CD1c-positive myeloid dendritic cell (primary cell): ENCODE measurements at regions not wholly inside any gene's neighbourhood (a gene's known extent, or its start where the extent isn't known, plus 50 kb on each side); places are given as distances from the start of the nearest gene placed in this dataset.
"Not testable (repeated sequence)": the region's sequence is repeated elsewhere in the genome, so short reads cannot be mapped to it uniquely, and the experiment has no call there.

Experiments
- DNase-seq: peaks from one replicate; pipeline ENCODE4 v3.0.0-alpha.2; 2016; ENCODE audit errors: extremely low spot score

DNA sequence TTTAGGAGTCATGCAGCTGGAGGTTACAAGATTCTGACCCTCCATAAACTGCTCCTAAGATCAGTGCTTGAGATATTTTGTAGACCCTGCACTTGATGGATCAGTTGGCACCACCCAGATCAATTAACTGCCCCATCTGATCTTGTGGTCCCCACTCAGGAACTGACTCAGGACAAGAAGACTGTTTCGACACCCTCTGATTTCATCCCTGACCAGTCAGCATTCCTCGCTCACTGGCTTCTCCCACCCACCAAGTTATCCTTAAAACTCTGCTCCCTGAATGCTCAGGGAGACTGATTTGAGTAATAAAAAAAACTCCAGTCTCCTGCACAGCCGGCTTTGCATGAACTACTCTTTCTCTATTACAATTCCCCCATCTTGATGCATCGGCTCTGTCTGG is 360.2 kb downstream of the GALC start:
- no peak for DNase-seq

- DNase-seq = no peak
These were observed 362.1 kb downstream of the GALC start for GRCh38 chr14:87630846-87631245.

DNA sequence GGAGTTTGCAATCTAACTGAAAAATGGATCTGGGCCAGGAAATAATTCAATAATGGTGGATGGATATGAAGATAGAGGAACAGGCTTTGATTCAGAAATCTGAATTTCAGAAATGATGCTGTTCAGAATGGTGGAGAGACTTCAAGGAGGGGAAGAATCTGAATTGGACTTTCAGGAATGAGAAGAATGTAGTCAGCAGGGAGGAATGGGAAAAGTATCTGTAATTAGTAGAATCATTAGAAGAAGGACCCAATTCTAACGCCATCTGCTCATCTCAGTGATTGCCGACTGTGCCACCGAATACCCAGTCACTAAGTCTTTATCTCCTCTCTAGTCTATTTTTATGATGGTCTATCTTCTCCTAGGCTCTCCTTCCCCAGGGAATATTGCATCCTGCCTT is 363.2 kb downstream of the GALC start:
- DNase-seq = no peak

DNA sequence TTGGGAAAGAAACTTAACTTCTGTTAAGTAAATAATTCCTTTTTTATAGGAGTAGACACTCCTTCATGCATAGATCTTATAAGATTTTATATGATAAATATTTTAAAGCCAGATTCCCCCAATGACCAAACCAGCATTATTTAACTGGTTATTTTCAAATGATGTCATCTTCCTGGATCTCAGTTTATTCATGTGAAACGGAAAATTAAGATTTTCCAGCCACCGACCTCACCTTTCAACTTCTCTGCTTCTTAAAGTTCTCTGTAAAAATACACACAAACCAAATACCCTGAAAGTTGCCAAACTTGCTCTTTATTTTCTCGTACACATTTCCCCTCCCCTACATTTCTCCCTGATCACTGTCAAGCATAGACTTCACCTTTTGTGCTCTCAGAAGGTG is 364.2 kb downstream of the GALC start:
- DNase-seq = no peak

DNA sequence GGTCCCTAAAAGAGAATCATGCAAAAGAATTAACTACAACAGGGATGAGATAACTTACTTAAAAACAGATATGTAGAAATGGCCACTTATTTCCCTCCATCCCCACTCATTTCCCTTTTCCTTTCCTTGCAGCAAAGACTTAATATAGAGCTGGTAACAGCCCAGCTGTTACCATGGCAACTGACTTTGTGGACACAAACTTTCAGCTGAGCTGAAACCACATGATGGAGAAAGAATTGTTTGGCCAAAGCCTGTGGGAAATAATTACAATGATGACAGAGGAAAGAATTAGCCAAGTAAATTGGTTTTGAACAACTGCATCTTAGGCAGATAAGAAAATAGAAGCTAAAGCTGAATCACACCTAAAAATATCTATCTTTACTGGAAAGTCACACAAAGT is 364.9 kb downstream of the GALC start:
- DNase-seq = no peak

GRCh38 chr14:87626266-87626665 is 366.7 kb downstream of the GALC start:
- no peak for DNase-seq

DNA sequence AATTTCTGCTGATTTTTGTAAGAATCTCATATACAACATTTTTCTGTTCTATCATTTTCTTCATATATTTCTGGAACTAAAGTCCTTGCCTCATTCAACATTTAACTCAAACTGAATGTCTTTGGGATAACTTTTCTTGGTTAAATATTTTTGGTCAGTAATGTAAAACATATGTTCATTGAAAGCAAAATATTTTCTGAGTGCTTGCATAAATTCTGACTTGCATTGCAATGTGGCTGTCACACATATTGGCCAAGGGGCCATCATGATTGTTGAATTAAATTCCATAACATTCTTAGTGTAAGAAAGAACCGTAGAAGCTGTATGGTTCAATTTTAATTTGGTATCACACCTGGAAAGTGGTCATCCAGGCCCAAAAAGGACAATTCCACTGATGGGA is 369.4 kb downstream of the GALC start:
- DNase-seq = no peak

DNA sequence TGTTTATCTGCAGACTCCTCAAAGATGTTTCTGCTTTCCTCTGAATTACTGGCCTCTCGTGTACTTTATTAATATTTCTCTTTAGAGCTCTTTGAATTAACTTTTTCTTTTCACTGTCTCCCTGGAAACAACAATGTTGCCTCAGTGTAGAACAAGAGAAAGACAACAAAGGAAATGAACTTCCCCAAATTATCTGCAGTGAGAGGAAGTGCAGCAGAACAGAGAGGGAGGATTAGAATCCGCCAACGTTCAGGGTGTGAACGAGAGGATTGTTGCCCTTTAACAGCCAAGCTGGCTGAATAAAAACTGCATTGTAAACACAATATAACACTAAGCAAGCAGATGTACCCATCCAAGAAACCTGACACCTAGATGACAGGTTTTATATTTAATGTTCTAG is 375.9 kb downstream of the GALC start:
- DNase-seq = no peak

GRCh38 chr14:87615822-87616679 is 376.9 kb downstream of the GALC start:
- peak; percentile 32 for DNase-seq

- DNase-seq = no peak
These were observed 377.9 kb downstream of the GALC start for GRCh38 chr14:87615047-87615446.

GRCh38 chr14:87613881-87614280 is 379.1 kb downstream of the GALC start:
- DNase-seq = no peak

DNA sequence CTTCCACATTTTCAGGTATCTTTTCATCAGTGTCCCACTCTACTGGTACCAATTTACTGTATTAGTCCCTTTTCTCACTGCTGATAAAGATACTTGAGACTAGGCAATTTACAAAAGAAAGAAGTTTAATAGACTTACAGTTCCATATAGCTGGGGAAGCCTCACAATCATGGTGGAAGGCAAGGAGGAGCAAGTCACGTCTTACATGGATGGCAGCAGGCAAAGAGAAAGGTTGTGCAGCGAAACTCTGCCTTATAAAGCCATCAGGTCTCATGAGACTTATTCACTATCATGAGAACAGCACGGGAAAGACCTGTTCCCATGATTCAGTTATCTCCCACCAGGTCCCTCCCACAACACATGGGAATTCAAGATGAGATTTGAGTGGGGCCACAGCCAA is 385.9 kb downstream of the GALC start:
- not testable (repeated sequence) for DNase-seq

DNA sequence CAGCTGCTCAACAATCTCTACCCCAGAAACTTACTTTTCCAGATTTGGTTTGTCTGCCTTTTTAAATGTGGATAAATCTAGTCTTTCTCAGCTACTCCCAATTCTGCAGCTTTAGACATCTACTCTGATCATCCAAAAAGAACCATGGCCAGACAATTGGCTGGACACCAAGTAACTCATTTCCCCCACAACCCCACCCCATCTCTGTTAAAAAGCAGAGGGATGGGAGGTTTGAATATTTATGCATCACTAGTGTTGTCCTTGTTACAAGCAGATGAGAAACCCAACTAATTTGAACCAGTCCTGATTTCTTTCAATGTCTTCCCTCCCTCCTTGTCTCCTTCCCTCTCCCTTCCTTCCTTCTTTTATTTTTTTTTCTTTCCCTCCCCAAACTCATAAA is 391.9 kb downstream of the GALC start:
- no peak for DNase-seq

- no peak for DNase-seq
These were observed 392.7 kb downstream of the GALC start for GRCh38 chr14:87600240-87600639.

DNA sequence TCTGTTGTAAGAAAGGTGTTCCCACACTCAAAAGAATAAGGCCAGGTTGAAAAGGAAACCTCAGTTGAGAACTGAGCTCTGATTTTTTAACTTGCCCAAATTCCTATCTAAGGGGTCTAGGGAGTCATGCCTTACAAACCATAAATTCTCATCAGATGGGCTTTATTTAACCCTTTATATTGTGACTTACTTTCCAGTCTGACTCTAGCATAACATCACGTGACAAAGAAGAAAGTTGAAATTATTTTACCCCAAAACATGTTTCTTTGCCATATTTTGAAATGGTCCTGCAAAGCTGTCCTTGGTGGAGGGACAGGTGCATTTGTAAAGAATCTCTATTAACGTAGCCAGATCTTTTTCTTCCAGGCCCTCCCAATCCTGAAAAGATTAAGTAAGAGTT is 411.7 kb downstream of the GALC start:
- DNase-seq = no peak

GRCh38 chr14:87579036-87579435 is 413.9 kb downstream of the GALC start:
- no peak for DNase-seq

DNA sequence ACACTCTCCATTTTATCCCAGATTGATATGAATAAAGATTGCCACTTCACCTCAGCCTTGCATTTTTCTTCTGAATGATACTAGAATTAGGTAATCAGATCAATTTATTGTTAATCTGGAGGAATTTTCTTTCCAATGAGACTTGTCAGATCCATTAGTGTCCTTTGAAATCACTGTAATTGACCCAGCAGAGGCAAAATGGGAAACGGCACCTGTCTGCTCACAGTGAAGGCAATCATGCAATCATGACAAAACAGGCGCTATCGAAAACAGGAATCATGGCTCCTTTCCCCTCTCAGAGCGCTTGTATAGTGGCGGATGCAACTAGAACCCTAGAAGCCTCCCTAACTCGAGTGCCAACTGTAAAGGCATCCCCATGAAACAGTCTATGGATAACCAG is 417.6 kb downstream of the GALC start:
- no peak for DNase-seq

DNA sequence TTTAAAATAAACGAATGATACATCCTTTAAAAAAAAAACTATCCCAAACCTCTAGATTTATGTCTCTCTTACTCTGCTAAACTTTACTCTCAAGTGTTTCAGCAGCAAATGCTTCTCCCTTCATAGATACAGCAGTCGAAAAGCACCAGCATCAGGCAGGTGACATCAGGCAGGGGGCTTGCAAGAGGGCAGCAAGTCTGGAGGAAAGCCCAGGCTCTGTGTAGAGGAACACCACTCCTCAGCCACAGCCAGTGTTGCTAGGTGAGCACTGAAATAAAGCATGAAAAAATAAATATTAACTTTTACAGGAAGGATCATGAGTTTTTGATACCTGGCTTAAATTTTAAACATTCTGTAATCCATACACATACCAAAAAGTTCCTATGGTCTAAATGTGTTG is 419.4 kb downstream of the GALC start:
- DNase-seq = no peak

DNA sequence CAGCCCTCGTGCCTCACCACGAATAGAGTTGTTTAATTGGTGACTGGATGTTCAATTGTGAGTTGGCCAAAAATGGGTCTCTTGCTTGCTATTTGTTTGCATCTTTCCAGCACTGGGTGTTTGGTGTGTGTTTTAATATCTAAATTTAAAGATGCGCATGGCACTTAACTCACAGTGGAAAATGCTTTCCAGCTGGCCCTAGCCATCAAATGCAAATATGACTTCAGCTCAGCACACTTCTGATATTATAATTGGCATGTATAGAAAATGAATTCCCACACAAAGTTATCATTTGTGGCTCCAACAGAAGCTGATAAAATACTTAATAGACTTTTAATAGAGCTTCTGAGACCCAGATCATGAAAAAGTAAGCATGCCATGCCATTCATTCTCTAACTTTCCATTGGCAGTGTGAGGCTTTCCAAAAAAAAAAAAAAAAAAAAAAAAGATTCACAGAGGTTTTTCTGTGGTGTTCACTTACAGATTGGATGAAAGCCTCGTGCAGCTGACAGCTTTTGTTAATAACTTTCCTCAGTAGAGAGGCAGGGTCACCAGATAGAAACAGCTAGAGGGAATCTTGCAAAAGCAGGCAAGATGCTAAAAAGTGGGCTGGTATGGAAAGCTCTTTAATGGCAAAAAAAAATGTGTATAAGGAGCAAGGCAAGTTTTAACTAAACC is 425.2 kb downstream of the GALC start:
- no peak for DNase-seq

DNA sequence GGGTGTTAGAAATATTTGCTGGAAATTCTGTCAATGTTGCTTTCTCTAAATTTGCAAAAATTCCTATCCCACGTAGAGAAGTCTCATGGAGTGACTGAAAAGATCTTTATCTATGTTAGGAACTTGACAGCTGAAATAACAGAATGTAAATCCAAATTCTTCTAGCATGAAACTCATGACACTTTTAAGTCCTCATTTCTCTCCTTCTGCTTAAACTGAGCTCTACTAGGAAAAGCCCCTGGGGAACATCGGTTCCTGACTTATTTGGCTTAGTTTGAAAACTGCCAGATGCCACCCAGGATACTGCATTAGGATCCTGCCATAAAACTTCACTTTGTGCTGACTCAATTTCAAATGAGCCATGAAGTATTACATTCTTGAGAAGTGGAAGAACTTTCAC is 426.0 kb downstream of the GALC start:
- no peak for DNase-seq

GRCh38 chr14:87547536-87547935 is 445.4 kb downstream of the GALC start:
- DNase-seq = no peak

GRCh38 chr14:87542288-87542687 is 450.7 kb downstream of the GALC start:
- DNase-seq = no peak

- DNase-seq = no peak
These were observed 452.6 kb downstream of the GALC start for GRCh38 chr14:87540339-87540738.
